ENCODE measurements at regions not wholly inside any gene's neighbourhood (a gene's known extent, or its start where the extent isn't known, plus 50 kb on each side); places are given as distances from the start of the nearest gene placed in this dataset.

DNA sequence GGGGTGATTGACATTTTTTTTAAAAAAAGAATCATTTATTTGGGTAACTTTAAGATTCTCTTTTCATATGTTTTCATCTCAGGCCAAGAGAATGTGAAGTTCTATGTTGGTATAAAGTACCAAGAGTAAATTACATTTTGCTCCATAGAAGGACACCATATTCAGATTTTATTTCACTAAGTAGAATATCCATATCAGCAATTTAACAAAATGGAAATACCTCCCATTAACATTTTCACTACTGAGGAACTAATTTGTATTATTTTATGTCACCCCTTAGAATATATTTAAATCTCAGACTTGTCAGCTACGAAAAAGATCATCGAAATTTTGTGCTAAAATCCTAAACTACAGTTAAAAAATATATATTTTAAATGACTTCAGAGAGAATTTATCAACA is 274.3 kb downstream of the SEMA3D start:
- TF ChIP-seq POLR2A (IDR thresholded peaks at IDR 0.05): no peak
- TF ChIP-seq, protein P1, sequence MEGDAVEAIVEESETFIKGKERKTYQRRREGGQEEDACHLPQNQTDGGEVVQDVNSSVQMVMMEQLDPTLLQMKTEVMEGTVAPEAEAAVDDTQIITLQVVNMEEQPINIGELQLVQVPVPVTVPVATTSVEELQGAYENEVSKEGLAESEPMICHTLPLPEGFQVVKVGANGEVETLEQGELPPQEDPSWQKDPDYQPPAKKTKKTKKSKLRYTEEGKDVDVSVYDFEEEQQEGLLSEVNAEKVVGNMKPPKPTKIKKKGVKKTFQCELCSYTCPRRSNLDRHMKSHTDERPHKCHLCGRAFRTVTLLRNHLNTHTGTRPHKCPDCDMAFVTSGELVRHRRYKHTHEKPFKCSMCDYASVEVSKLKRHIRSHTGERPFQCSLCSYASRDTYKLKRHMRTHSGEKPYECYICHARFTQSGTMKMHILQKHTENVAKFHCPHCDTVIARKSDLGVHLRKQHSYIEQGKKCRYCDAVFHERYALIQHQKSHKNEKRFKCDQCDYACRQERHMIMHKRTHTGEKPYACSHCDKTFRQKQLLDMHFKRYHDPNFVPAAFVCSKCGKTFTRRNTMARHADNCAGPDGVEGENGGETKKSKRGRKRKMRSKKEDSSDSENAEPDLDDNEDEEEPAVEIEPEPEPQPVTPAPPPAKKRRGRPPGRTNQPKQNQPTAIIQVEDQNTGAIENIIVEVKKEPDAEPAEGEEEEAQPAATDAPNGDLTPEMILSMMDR (IDR thresholded peaks at IDR 0.05): no peak

Measured in right lobe of liver (tissue), 4 donors.